Thyroid gland (tissue), 4 donors: ENCODE measurements at regions not wholly inside any gene's neighbourhood (a gene's known extent, or its start where the extent isn't known, plus 50 kb on each side); places are given as distances from the start of the nearest gene placed in this dataset.

Experiments used
- DNase-seq, 2 donors: peaks; one replicate each; pipeline ENCODE4 v3.0.0-alpha.2; 2019
- H3K27ac ChIP-seq, 3 donors: fragments of 200-600 bp; sonication (generic); 1 replicate in 2 of 3; 2 replicates in 1 of 3; pipeline ENCODE4 v1.5.1; 2016 to 2019; ENCODE audit warnings: mild to moderate bottlenecking in 1 of 3, moderate library complexity in 1 of 3
- H3K27me3 ChIP-seq: fragments of 200-600 bp; sonication (generic); one replicate; pipeline ENCODE4 v1.5.1; 2019
- H3K36me3 ChIP-seq, 2 donors: fragments of 200-600 bp; sonication (generic); one replicate each; pipeline ENCODE4 v1.5.1; 2016 to 2019
- H3K4me1 ChIP-seq, 2 donors: fragments of 200-600 bp; sonication (generic); one replicate each; pipeline ENCODE4 v1.5.1; 2017 to 2019
- H3K4me3 ChIP-seq, 3 donors: fragments of 200-600 bp; sonication (generic); replicated peaks in 1 of 3; 1 replicate in 2 of 3; 2 replicates in 1 of 3; pipeline ENCODE4 v1.5.1; 2016; ENCODE audit warnings: mild to moderate bottlenecking in 1 of 3
- H3K9me3 ChIP-seq: fragments of 200-600 bp; sonication (generic); one replicate; pipeline ENCODE4 v1.5.1; 2017
- POLR2A ChIP-seq, 2 donors: fragments of 450-650 bp; IDR thresholded peaks; one replicate each; pipeline ENCODE4 v1.6.1; 2017; ENCODE audit warnings: antibody characterized with exemption in 2 of 2, mild to moderate bottlenecking in 2 of 2, moderate library complexity in 1 of 2
- WGBS, 2 donors: methylation state at CpG; one replicate each; pipeline ENCODE4 v1.1.5; 2017; 5-methylcytosine and 5-hydroxymethylcytosine counted together
- intact Hi-C: fragments of 100-400 bp; cut with DNase I; formaldehyde crosslinking; loops from one replicate; pipeline ENCODE4 v1.15.1; 2023
- TF ChIP-seq, protein P1 (sequence below), 6 experiments: fragments of 200-600 bp in 3 of 6; fragments of 450-650 bp in 3 of 6; sonication (generic) in 3 of 6; IDR thresholded peaks; one replicate each; pipeline ENCODE4 v1.5.1; 2016 to 2019; ENCODE audit warnings: antibody characterized with exemption in 6 of 6, mild to moderate bottlenecking in 2 of 6, inconsistent platforms in 1 of 6, moderate library complexity in 1 of 6

DNA sequence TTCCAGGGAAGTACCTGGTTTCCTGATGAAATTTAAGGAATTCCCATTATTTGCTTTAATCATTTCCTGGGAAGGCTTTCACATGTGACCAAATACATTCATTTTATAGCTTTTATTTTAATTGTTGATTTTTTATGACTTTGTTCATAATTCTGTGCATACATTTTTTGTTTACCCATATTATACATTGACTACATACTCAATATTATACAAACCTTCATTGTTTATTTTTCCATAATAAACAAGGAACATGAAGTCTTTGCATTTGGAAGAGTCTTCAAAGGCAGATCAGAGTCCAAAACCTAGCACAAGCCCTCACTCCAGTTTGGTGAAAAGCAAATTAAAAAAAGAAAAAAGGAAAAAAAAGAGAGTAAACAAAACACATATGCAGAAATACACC, 218.3 kb upstream of the NRIP1 start:
- TF ChIP-seq POLR2A (IDR thresholded peaks at IDR 0.05), result no peak
- TF ChIP-seq, protein P1, sequence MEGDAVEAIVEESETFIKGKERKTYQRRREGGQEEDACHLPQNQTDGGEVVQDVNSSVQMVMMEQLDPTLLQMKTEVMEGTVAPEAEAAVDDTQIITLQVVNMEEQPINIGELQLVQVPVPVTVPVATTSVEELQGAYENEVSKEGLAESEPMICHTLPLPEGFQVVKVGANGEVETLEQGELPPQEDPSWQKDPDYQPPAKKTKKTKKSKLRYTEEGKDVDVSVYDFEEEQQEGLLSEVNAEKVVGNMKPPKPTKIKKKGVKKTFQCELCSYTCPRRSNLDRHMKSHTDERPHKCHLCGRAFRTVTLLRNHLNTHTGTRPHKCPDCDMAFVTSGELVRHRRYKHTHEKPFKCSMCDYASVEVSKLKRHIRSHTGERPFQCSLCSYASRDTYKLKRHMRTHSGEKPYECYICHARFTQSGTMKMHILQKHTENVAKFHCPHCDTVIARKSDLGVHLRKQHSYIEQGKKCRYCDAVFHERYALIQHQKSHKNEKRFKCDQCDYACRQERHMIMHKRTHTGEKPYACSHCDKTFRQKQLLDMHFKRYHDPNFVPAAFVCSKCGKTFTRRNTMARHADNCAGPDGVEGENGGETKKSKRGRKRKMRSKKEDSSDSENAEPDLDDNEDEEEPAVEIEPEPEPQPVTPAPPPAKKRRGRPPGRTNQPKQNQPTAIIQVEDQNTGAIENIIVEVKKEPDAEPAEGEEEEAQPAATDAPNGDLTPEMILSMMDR (IDR thresholded peaks at IDR 0.05), result no peak
- intact Hi-C loops, result no loop called here
- Histone ChIP-seq H3K4me1 (no peaks in the 10 kb centered on the region), H3K27ac (no peak overlapping the region), H3K36me3 (no peaks in the 10 kb centered on the region), H3K9me3 (no peaks in the 10 kb centered on the region), H3K27me3 (no peaks in the 10 kb centered on the region), H3K4me3 (no peak overlapping the region)
- no peak for DNase-seq

DNA sequence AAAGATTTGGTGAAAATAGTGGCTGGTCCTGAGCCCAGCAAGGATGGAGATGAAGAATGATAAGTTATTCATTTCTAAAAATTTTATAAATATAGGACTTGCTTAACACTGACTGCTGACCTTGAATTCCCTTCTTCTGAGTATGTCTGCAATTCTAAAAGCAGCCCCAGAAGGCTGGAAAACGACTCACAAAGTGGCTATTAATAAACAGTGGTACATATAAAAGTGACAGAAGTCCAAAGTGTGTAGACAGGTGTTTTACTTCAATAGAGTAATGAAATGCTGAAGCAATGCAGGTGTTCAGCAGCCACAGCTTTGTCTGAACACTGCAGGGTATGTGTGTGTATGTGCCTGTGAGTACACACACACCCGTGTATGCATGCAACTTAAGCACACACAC, 219.0 kb upstream of the NRIP1 start:
- no peak overlapping the region for H3K4me3 ChIP-seq
- no peaks in the 10 kb centered on the region for H3K9me3 ChIP-seq
- TF ChIP-seq, protein P1 (IDR thresholded peaks at IDR 0.05), result no peak
- TF ChIP-seq POLR2A (IDR thresholded peaks at IDR 0.05), result no peak
- intact Hi-C loops, result no loop called here
- no peak overlapping the region for H3K27ac ChIP-seq
- WGBS, 2 donors, result 69 to 79% methylated on average over 2 of the region's 2 CpGs
- no peaks in the 10 kb centered on the region for H3K27me3 ChIP-seq
- no peaks in the 10 kb centered on the region for H3K36me3 ChIP-seq
- no peaks in the 10 kb centered on the region for H3K4me1 ChIP-seq
- DNase-seq, result no peak

DNA sequence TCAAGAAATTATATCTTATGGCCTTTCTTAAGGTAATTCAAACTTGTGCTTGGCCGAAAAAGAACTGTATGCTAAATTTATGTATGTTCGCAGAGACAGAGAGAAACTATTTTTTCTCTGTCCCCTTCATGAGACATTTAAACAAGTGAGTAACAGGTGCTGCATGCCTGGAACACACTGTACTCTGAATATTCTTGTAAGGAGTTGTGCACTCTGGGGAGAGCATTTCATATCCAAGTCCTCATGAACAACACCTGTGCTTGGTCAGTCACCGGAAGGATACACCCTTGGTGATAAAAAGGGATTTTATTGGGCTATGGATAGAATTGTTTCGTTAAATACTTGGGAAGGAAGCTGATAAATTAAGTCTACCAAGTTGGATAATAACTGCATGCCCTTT, 220.8 kb upstream of the NRIP1 start:
- Histone ChIP-seq H3K27ac (no peak overlapping the region), H3K4me3 (no peak overlapping the region), H3K36me3 (no peaks in the 10 kb centered on the region), H3K27me3 (no peaks in the 10 kb centered on the region), H3K9me3 (no peaks in the 10 kb centered on the region), H3K4me1 (no peaks in the 10 kb centered on the region)
- 88 to 90% methylated on average over 4 of the region's 4 CpGs for WGBS, 2 donors
- no peak for DNase-seq
- intact Hi-C loops, result no loop called here
- TF ChIP-seq, protein P1 (IDR thresholded peaks at IDR 0.05), result no peak
- no peak for TF ChIP-seq POLR2A (IDR thresholded peaks at IDR 0.05)

DNA sequence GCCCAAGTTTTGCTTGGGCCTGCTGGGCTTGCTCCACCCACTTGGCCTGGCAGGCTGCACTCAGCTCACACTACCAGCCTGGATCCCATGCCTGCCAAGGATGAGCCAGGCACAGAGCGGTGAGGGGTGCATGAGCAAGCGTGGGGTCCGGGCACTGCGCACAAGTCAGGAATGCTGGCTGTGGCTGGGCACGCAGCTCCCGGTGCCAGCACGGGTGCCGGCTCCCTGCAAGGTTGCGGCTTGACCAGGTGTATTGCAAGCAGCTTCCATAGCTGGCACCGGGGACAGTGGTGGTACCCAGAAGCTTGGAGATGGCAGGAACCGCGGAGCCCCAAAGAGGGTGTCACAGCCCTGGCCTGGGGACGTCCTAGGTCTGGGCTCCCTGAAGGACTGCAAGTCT, 224.4 kb upstream of the NRIP1 start:
- no peaks in the 10 kb centered on the region for H3K27me3 ChIP-seq
- 97 to 100% methylated on average over 6 to 13 of the region's 13 CpGs for WGBS, 2 donors
- no peak for TF ChIP-seq POLR2A (IDR thresholded peaks at IDR 0.05)
- TF ChIP-seq, protein P1 (IDR thresholded peaks at IDR 0.05), result no peak
- H3K36me3 ChIP-seq, result no peaks in the 10 kb centered on the region
- H3K27ac ChIP-seq, result no peak overlapping the region
- no peak for DNase-seq
- intact Hi-C loops, result no loop called here
- H3K4me1 ChIP-seq, result no peaks in the 10 kb centered on the region
- no peak overlapping the region for H3K4me3 ChIP-seq
- H3K9me3 ChIP-seq, result no peaks in the 10 kb centered on the region

DNA sequence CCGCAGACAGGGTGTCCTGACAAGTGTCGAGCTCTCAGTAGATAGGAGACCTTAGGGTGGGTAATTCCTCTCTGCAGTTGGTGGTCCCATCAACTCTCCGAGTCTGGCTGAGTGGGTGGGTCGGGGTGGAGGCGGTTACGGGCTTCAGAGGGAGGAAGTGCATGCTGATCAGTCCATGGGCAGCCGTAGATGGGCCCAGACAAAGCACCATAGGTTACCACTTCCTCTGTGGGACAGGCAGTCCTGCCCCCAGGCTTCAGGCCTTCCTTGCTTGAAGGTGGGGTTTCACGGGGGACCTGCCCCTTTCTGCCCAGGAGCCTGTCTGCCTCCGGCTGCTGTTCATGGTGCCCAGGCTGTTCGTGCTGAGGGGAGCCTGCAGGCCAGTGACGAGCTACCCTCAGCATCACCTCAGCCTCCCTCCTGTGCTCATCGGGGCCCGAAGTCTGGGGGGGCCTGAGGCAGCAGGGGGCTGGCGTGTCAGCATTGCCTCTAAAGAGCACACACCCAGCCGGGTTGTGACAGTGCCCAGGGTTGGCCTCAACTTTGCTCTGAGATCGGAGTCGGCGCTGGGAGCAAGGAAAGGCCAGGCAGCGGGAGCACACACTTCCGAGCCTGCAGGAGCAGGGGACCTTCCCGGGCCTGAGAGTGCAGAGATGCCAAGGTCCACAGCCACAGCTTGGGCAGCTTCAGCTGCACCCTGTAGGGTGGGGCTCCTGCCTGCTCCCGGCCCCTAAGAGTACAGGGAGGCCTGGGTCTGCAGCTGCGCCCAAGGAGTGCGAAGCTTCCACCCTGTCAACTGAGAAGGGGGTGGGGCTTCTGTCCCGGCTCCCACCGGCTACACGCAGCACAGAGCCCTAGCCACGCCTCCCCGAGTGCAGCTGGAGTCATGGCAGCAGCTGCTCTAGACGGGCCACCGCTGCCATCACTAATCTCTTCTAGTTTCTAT, 225.4 kb upstream of the NRIP1 start:
- 64 to 70% methylated on average over 24 to 28 of the region's 31 CpGs for WGBS, 2 donors
- H3K9me3 ChIP-seq, result no peaks in the 10 kb centered on the region
- TF ChIP-seq, protein P1 (IDR thresholded peaks at IDR 0.05), result no peak
- no peak for TF ChIP-seq POLR2A (IDR thresholded peaks at IDR 0.05)
- intact Hi-C loops, result no loop called here
- no peaks in the 10 kb centered on the region for H3K27me3 ChIP-seq
- H3K36me3 ChIP-seq, result no peaks in the 10 kb centered on the region
- no peak overlapping the region for H3K27ac ChIP-seq
- DNase-seq, result peak in 1 of 2 donors; percentile 2
- H3K4me1 ChIP-seq, result no peaks in the 10 kb centered on the region
- H3K4me3 ChIP-seq, result no peak overlapping the region
